Astrocyte (in vitro differentiated cells and primary cell): ENCODE measurements at regions not wholly inside any gene's neighbourhood (a gene's known extent, or its start where the extent isn't known, plus 50 kb on each side); places are given as distances from the start of the nearest gene placed in this dataset.

ENCODE experiments used
- EZH2 ChIP-seq: IDR thresholded peaks from 2 replicates; pipeline ENCODE4 v1.6.1; 2012; ENCODE audit warnings: mild to moderate bottlenecking, low read length, inconsistent platforms; ENCODE audit not compliant: insufficient read depth
- TF ChIP-seq, protein P1 (sequence below): IDR thresholded peaks from 2 replicates; pipeline ENCODE4 v1.5.1; 2011; ENCODE audit warnings: low read depth, mild to moderate bottlenecking, inconsistent platforms, low read length, moderate library complexity; ENCODE audit not compliant: insufficient read depth

DNA sequence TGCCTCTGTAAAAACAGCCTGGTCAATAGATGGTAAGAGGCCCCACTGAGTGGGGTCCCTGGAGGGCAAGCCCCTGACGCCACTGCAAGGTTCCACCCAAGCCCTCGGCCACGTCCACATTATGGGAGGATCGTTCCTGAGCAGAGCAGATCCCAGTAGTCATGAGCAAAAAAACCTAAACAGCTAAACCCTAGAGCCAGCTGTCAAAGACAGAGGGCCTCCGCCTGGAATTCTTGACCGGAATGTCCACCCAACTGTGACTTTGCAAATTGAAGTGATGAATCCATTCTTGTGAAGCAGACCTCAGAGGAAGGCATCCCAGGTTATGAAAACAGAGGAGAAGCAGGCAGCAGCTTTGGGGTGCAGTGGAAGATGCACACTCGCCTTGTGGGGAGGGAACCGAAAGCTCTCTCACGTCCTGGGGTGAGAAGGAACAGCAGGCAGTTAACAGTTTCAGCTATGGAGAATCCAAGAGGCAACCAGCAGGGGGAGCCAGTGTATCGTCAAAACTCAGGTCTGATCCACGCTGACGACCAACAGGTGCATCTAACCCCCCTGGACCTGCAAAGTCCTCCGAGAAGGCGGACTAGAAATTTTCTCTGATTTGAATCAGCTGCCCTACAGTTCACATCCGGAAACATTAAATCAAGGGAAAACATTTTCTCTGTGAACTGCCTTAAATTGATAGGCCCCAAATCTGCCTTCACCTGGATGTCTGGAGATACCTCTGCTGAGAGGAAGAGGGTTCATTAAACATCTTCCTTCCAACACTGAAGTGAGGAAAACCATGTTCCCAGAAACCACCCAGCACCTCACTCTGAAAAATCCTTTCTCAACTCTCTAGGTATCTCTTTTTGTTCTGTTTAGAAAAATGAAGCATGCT lies 139.1 kb upstream of the PFKP start:
- TF ChIP-seq, protein P1, sequence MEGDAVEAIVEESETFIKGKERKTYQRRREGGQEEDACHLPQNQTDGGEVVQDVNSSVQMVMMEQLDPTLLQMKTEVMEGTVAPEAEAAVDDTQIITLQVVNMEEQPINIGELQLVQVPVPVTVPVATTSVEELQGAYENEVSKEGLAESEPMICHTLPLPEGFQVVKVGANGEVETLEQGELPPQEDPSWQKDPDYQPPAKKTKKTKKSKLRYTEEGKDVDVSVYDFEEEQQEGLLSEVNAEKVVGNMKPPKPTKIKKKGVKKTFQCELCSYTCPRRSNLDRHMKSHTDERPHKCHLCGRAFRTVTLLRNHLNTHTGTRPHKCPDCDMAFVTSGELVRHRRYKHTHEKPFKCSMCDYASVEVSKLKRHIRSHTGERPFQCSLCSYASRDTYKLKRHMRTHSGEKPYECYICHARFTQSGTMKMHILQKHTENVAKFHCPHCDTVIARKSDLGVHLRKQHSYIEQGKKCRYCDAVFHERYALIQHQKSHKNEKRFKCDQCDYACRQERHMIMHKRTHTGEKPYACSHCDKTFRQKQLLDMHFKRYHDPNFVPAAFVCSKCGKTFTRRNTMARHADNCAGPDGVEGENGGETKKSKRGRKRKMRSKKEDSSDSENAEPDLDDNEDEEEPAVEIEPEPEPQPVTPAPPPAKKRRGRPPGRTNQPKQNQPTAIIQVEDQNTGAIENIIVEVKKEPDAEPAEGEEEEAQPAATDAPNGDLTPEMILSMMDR, result peak; percentile 76
- no peak for TF ChIP-seq EZH2
